Left ventricle myocardium inferior (tissue), 1 donor: ENCODE measurements at regions not wholly inside any gene's neighbourhood (a gene's known extent, or its start where the extent isn't known, plus 50 kb on each side); places are given as distances from the start of the nearest gene placed in this dataset.

ENCODE experiments used
- DNase-seq: peaks from one replicate; pipeline ENCODE4 v3.0.0-alpha.2; 2020
- H3K27ac ChIP-seq: fragments of 200-600 bp; replicated peaks from 2 replicates; pipeline ENCODE4 v1.8.0; 2021
- H3K27me3 ChIP-seq: fragments of 200-600 bp; 2 replicates; pipeline ENCODE4 v1.8.0; 2021; ENCODE audit warnings: low read depth
- H3K36me3 ChIP-seq: fragments of 200-600 bp; 2 replicates; pipeline ENCODE4 v1.8.0; 2021
- H3K4me1 ChIP-seq: fragments of 200-600 bp; 2 replicates; pipeline ENCODE4 v1.8.0; 2021
- H3K4me3 ChIP-seq: fragments of 200-600 bp; 2 replicates; pipeline ENCODE4 v1.8.0; 2021; ENCODE audit warnings: mild to moderate bottlenecking, moderate library complexity
- H3K9me3 ChIP-seq: fragments of 200-600 bp; replicated peaks from 2 replicates; pipeline ENCODE4 v1.8.0; 2021
- CTCF ChIP-seq: fragments of 200-600 bp; IDR thresholded peaks from 2 replicates; pipeline ENCODE4 v1.8.0; 2021; ENCODE audit warnings: antibody characterized with exemption, mild to moderate bottlenecking, borderline replicate concordance
- intact Hi-C: fragments of 100-400 bp; cut with micrococcal nuclease; formaldehyde crosslinking; loops from one replicate; pipeline ENCODE4 v1.11.0; 2022
- donor health status: DM: no; HTN: yes; CAD: no; lungs with severe emphysema.

- Histone ChIP-seq H3K4me1 (peaks cover 26% of the 10 kb centered on the region), H3K27ac (no peak overlapping the region), H3K4me3 (no peak overlapping the region), H3K27me3 (no peaks in the 10 kb centered on the region), H3K9me3 (no peaks in the 10 kb centered on the region), H3K36me3 (no peaks in the 10 kb centered on the region)
- no peak for DNase-seq
- intact Hi-C loops, result no loop called here
- no peak for TF ChIP-seq CTCF
Measured at GRCh38 chr12:42701084-42701483, 111.5 kb upstream of the PRICKLE1 start.

DNA sequence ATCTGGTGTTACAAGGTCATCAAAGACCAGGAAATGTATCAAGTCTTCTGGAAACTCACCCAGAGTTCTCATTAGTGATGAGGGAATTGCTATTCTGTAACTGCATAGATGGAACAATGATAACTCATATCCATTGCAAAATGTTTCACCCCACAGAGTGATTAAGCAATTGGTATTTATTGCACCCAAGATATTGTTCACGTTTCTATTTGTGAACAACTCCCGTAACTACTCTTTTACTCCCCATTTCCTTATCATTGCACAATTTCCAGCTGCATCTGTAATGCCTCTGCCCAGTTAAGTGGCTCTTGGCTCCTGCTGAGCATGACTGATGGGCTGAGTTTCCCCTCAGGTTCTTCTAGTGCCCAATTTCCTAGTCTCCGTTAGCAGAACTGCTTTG is 108.7 kb upstream of the PRICKLE1 start:
- no peak for TF ChIP-seq CTCF
- H3K36me3 ChIP-seq, result no peaks in the 10 kb centered on the region
- DNase-seq, result no peak
- intact Hi-C loops, result no loop called here
- no peaks in the 10 kb centered on the region for H3K27me3 ChIP-seq
- H3K4me1 ChIP-seq, result peaks cover 23% of the 10 kb centered on the region
- peak overlapping the region; percentile 72 for H3K27ac ChIP-seq
- H3K9me3 ChIP-seq, result no peaks in the 10 kb centered on the region
- no peak overlapping the region for H3K4me3 ChIP-seq

GRCh38 chr12:42696406-42697149 is 107.0 kb upstream of the PRICKLE1 start:
- H3K9me3 ChIP-seq, result no peaks in the 10 kb centered on the region
- no peaks in the 10 kb centered on the region for H3K36me3 ChIP-seq
- peak overlapping the region; percentile 72 for H3K27ac ChIP-seq
- H3K27me3 ChIP-seq, result no peaks in the 10 kb centered on the region
- peak; percentile 76 for DNase-seq
- intact Hi-C loops, result no loop called here
- H3K4me1 ChIP-seq, result peaks cover 23% of the 10 kb centered on the region
- TF ChIP-seq CTCF, result no peak
- no peak overlapping the region for H3K4me3 ChIP-seq

- no peaks in the 10 kb centered on the region for H3K9me3 ChIP-seq
- no peak overlapping the region for H3K4me3 ChIP-seq
- intact Hi-C loops, result no loop called here
- no peak for DNase-seq
- no peaks in the 10 kb centered on the region for H3K36me3 ChIP-seq
- H3K27me3 ChIP-seq, result no peaks in the 10 kb centered on the region
- peaks cover 23% of the 10 kb centered on the region for H3K4me1 ChIP-seq
- peak overlapping the region; percentile 72 for H3K27ac ChIP-seq
- no peak for TF ChIP-seq CTCF
Measured at GRCh38 chr12:42695490-42695995, 106.0 kb upstream of the PRICKLE1 start.

GRCh38 chr12:42692749-42693148 is 103.2 kb upstream of the PRICKLE1 start:
- H3K4me3 ChIP-seq, result peak overlapping the region; percentile 53
- H3K4me1 ChIP-seq, result peaks cover 15% of the 10 kb centered on the region
- no peak for DNase-seq
- peak overlapping the region; percentile 65 for H3K27ac ChIP-seq
- intact Hi-C loops, result no loop called here
- H3K9me3 ChIP-seq, result no peaks in the 10 kb centered on the region
- TF ChIP-seq CTCF, result no peak
- no peaks in the 10 kb centered on the region for H3K27me3 ChIP-seq
- H3K36me3 ChIP-seq, result no peaks in the 10 kb centered on the region
